A549 (cell line): ENCODE measurements at regions not wholly inside any gene's neighbourhood (a gene's known extent, or its start where the extent isn't known, plus 50 kb on each side); places are given as distances from the start of the nearest gene placed in this dataset.

ENCODE experiments used
- ATAC-seq, 2 experiments: fragments of 200-7000 bp in 1 of 2; fragments of >200 bp in 1 of 2; cut with Nextera tagmentation in 1 of 2; cut with Tn5 transposase in 1 of 2; 3 replicates each; pipeline versions ENCODE4 v1.8.0 to v1.9.1; 2018 to 2020; ENCODE audit warnings: mild to moderate bottlenecking in 1 of 2, moderate library complexity in 1 of 2
- CTCF ChIA-PET: fragments of 300-600 bp; sonication (Branson Sonifier 250); formaldehyde crosslinking; extraction: SDS; loops from one replicate; lab custom pipeline; 2021; ENCODE audit warnings: antibody characterized with exemption, inconsistent platforms; lab: Yijun Ruan, JAX
- POLR2A ChIA-PET: fragments of 350-600 bp; formaldehyde crosslinking; extraction: SDS; loops from one replicate; lab custom pipeline; 2021; ENCODE audit warnings: antibody characterized with exemption, inconsistent platforms; lab: Yijun Ruan, JAX
- DNase-seq, 2 experiments: peaks; one replicate each; pipeline versions ENCODE4 v3.0.0 to v3.0.0-alpha.2; 2011 to 2016; ENCODE audit warnings: low read depth in 1 of 2, low spot score in 1 of 2
- FAIRE-seq: peaks from 2 replicates; lab custom pipeline; 2011; peaks lifted over from hg19 to GRCh38; lab: Jason Lieb, UNC
- H3K27ac ChIP-seq, 2 experiments: fragments of >200 bp; sonication (Bioruptor Twin); formaldehyde crosslinking; 3 replicates each; pipeline ENCODE4 v1.5.1; 2016 to 2017
- H3K4me1 ChIP-seq: fragments of >200 bp; sonication (Bioruptor Twin); formaldehyde crosslinking; 3 replicates; pipeline ENCODE4 v1.6.1; 2016
- H3K4me2 ChIP-seq: fragments of >200 bp; sonication (Bioruptor Twin); formaldehyde crosslinking; 3 replicates; pipeline ENCODE4 v1.6.1; 2016
- H3K4me3 ChIP-seq: fragments of >200 bp; sonication (Bioruptor Twin); formaldehyde crosslinking; 3 replicates; pipeline ENCODE4 v1.5.1; 2016
- H3K9me3 ChIP-seq: fragments of >200 bp; sonication (Bioruptor Twin); formaldehyde crosslinking; 3 replicates; pipeline ENCODE4 v1.6.1; 2016
- BCL3 ChIP-seq: fragments of >200 bp; sonication (Bioruptor Twin); formaldehyde crosslinking; IDR thresholded peaks from 3 replicates; pipeline ENCODE4 v1.6.1; 2016
- BHLHE40 ChIP-seq: IDR thresholded peaks from 2 replicates; pipeline ENCODE4 v1.6.1; 2012; ENCODE audit warnings: low read depth, low read length, inconsistent platforms
- CHD2 ChIP-seq: fragments of 150-350 bp; IDR thresholded peaks from 2 replicates; pipeline ENCODE4 v1.6.1; 2014; ENCODE audit warnings: low read length; ENCODE audit not compliant: partially characterized antibody
- EHF ChIP-seq: fragments of 250-450 bp; sonication (Bioruptor Pico); IDR thresholded peaks from 2 replicates; pipeline ENCODE4 v1.5.0; 2020; ENCODE audit warnings: mild to moderate bottlenecking
- EHMT2 ChIP-seq: fragments of 200-600 bp; sonication (generic); IDR thresholded peaks from 2 replicates; pipeline ENCODE4 v1.6.1; 2016; ENCODE audit warnings: antibody characterized with exemption, low read depth, mild to moderate bottlenecking, moderate library complexity
- EP300 ChIP-seq, 2 experiments: fragments of >200 bp; sonication (Bioruptor Twin); formaldehyde crosslinking; IDR thresholded peaks; 2 replicates in 1 of 2; 3 replicates in 1 of 2; pipeline ENCODE4 v1.6.1; 2016 to 2017
- FOSB ChIP-seq: fragments of 250-450 bp; sonication (Bioruptor Pico); IDR thresholded peaks from 2 replicates; pipeline ENCODE4 v1.5.0; 2020; ENCODE audit warnings: mild to moderate bottlenecking, moderate library complexity
- GATA3 ChIP-seq: IDR thresholded peaks from 2 replicates; pipeline ENCODE4 v1.6.1; 2012; ENCODE audit warnings: borderline replicate concordance
- HES2 ChIP-seq: fragments of >200 bp; sonication (Bioruptor Twin); formaldehyde crosslinking; IDR thresholded peaks from 2 replicates; pipeline ENCODE4 v1.6.1; 2016
- HEYL ChIP-seq: fragments of 250-450 bp; sonication (Bioruptor Pico); IDR thresholded peaks from 2 replicates; pipeline ENCODE4 v1.8.0; 2021; ENCODE audit warnings: mild to moderate bottlenecking, moderate library complexity
- HOXB5 ChIP-seq: fragments of 250-450 bp; sonication (Bioruptor Pico); IDR thresholded peaks from 2 replicates; pipeline ENCODE4 v1.5.0; 2020; ENCODE audit warnings: mild to moderate bottlenecking, moderate library complexity
- KDM5A ChIP-seq: fragments of 200-600 bp; sonication (generic); IDR thresholded peaks from 2 replicates; pipeline ENCODE4 v1.6.1; 2016; ENCODE audit warnings: antibody characterized with exemption, mild to moderate bottlenecking
- MAFK ChIP-seq: fragments of 450-650 bp; IDR thresholded peaks from 2 replicates; pipeline ENCODE4 v1.6.1; 2014; ENCODE audit not compliant: partially characterized antibody
- MAZ ChIP-seq: fragments of 150-350 bp; IDR thresholded peaks from 2 replicates; pipeline ENCODE4 v1.6.1; 2014; ENCODE audit warnings: antibody characterized with exemption, low read depth, low read length, borderline replicate concordance
- NFE2L2 ChIP-seq: fragments of 150-350 bp; conservative IDR thresholded peaks from 2 replicates; pipeline ENCODE4 v1.6.1; 2014; ENCODE audit warnings: low read length
- PHF8 ChIP-seq: fragments of 200-600 bp; sonication (generic); IDR thresholded peaks from 2 replicates; pipeline ENCODE4 v1.6.1; 2016; ENCODE audit warnings: low read depth, mild to moderate bottlenecking, antibody characterized with exemption, moderate library complexity, borderline replicate concordance
- POLR2AphosphoS2 ChIP-seq: conservative IDR thresholded peaks from 2 replicates; pipeline ENCODE4 v1.6.1; 2012; ENCODE audit warnings: low read length, improper control_type of control experiment, inconsistent platforms
- RAD21 ChIP-seq, 2 experiments: fragments of >200 bp in 1 of 2; sonication (Bioruptor Twin) in 1 of 2; formaldehyde crosslinking in 1 of 2; IDR thresholded peaks in 1 of 2; conservative IDR thresholded peaks in 1 of 2; 2 replicates in 1 of 2; 3 replicates in 1 of 2; pipeline ENCODE4 v1.6.1; 2012 to 2018; ENCODE audit warnings: inconsistent platforms in 1 of 2
- RCOR1 ChIP-seq: fragments of 150-350 bp; IDR thresholded peaks from 2 replicates; pipeline ENCODE4 v1.6.1; 2014; ENCODE audit warnings: antibody characterized with exemption, low read length, low read depth
- REST ChIP-seq: fragments of 200-600 bp; sonication (generic); IDR thresholded peaks from 2 replicates; pipeline ENCODE4 v1.6.1; 2016; ENCODE audit warnings: antibody characterized with exemption, mild to moderate bottlenecking, moderate library complexity
- RNF2 ChIP-seq: fragments of 200-600 bp; sonication (generic); IDR thresholded peaks from 2 replicates; pipeline ENCODE4 v1.6.1; 2016; ENCODE audit warnings: low read depth, mild to moderate bottlenecking, antibody characterized with exemption, moderate library complexity, borderline replicate concordance
- ZSCAN20 ChIP-seq: fragments of 250-450 bp; sonication (Bioruptor Pico); IDR thresholded peaks from 2 replicates; pipeline ENCODE4 v1.8.0; 2022; ENCODE audit warnings: mild to moderate bottlenecking, moderate library complexity
- WGBS: methylation state at CpG from one replicate; pipeline ENCODE4 v1.1.6; 2017; ENCODE audit errors: missing lambda C conversion rate; 5-methylcytosine and 5-hydroxymethylcytosine counted together

GRCh38 chr17:73870473-73870872 lies 226.2 kb upstream of the SDK2 start:
- ATAC-seq (no peak), DNase-seq (no peak), FAIRE-seq (no peak)
- POLR2A ChIA-PET = no interaction called here
- peaks cover 17% of the 10 kb centered on the region for H3K4me1 ChIP-seq
- H3K9me3 ChIP-seq = no peaks in the 10 kb centered on the region
- CTCF ChIA-PET = interaction anchor here (1.3 kb wide), 1 partner anchor 26 kb away, joined by 3 read pairs; no protein-coding TSS in a partner anchor
- no peak overlapping the region for H3K4me2 ChIP-seq
- H3K27ac ChIP-seq = no peak overlapping the region
- TF ChIP-seq RNF2 (no peak), NFE2L2 (no peak), HOXB5 (no peak), BHLHE40 (no peak), RCOR1 (no peak), KDM5A (no peak), BCL3 (no peak), CHD2 (no peak), PHF8 (no peak), EP300 (IDR thresholded peaks at IDR 0.05) (no peak), GATA3 (no peak), EHMT2 (no peak), MAZ (no peak), EHF (no peak), ZSCAN20 (CRISPR knock-in tag) (no peak)
- 93% methylated on average over 1 of the region's 1 CpG for WGBS
- H3K4me3 ChIP-seq = no peak overlapping the region

- WGBS = 69% methylated on average over 3 of the region's 3 CpGs
- ChIA-PET CTCF (interaction anchor here (1.4 to 2.2 kb wide), 2 partner anchors 15 to 227 kb away, joined by 3 to 7 read pairs; no protein-coding TSS in a partner anchor), POLR2A (interaction anchor here (0.5 kb wide), 1 partner anchor 25 kb away, joined by 4 read pairs; no protein-coding TSS in a partner anchor)
- Histone ChIP-seq H3K4me3 (no peak overlapping the region), H3K9me3 (no peaks in the 10 kb centered on the region), H3K4me2 (no peak overlapping the region), H3K4me1 (peaks cover 17% of the 10 kb centered on the region), H3K27ac (no peak overlapping the region)
- TF ChIP-seq FOSB (CRISPR knock-in tag) (no peak), HES2 (no peak), RAD21 (conservative IDR thresholded peaks at IDR 0.05 in 1 of 2, IDR thresholded peaks at IDR 0.05 in 1 of 2) (no peak), HEYL (CRISPR knock-in tag) (no peak), MAFK (no peak), REST (no peak), BHLHE40 (no peak), POLR2AphosphoS2 (no peak)
- ATAC-seq (no peak), FAIRE-seq (no peak), DNase-seq (no peak)
These were observed 228.6 kb upstream of the SDK2 start for GRCh38 chr17:73872816-73873215.
